Astrocyte (in vitro differentiated cells and primary cell): ENCODE measurements at regions not wholly inside any gene's neighbourhood (a gene's known extent, or its start where the extent isn't known, plus 50 kb on each side); places are given as distances from the start of the nearest gene placed in this dataset.

Source experiments
- EZH2 ChIP-seq: IDR thresholded peaks from 2 replicates; pipeline ENCODE4 v1.6.1; 2012; ENCODE audit warnings: mild to moderate bottlenecking, low read length, inconsistent platforms; ENCODE audit not compliant: insufficient read depth
- TF ChIP-seq, protein P1 (sequence below): IDR thresholded peaks from 2 replicates; pipeline ENCODE4 v1.5.1; 2011; ENCODE audit warnings: low read depth, mild to moderate bottlenecking, inconsistent platforms, low read length, moderate library complexity; ENCODE audit not compliant: insufficient read depth

DNA sequence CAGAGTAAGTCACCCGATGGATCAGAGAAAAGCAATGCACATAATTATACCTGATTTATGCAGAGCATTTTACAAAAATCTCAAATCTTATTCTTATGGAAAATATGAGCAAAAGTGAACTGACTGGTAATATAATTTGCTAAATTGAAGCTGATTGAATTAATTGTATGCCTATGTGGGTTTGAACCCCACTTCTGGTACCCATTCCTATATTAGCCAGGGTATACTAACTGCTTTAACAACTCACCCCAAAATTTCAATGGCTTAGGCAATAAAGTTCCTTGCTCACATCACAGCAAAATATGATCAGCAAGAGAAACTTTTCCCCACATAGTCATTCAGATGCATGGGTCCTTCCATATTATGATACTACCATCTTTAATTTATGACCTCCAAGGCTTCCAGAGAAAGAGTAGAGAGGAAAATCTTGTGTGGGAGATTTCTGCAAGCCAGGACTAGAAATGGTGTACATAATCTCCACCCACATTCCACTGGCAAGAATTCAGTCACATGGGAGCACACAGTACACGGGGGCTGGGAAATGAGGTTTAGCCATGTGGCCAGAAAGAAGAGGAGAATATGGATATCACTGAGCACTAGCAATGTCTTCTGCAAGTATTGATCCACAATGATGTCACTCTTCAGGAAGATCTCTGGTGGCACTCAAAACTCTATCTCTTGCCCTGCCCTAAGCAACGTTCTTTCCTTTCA lies 640.7 kb downstream of the BCOR start:
- TF ChIP-seq, protein P1, sequence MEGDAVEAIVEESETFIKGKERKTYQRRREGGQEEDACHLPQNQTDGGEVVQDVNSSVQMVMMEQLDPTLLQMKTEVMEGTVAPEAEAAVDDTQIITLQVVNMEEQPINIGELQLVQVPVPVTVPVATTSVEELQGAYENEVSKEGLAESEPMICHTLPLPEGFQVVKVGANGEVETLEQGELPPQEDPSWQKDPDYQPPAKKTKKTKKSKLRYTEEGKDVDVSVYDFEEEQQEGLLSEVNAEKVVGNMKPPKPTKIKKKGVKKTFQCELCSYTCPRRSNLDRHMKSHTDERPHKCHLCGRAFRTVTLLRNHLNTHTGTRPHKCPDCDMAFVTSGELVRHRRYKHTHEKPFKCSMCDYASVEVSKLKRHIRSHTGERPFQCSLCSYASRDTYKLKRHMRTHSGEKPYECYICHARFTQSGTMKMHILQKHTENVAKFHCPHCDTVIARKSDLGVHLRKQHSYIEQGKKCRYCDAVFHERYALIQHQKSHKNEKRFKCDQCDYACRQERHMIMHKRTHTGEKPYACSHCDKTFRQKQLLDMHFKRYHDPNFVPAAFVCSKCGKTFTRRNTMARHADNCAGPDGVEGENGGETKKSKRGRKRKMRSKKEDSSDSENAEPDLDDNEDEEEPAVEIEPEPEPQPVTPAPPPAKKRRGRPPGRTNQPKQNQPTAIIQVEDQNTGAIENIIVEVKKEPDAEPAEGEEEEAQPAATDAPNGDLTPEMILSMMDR = no peak
- no peak for TF ChIP-seq EZH2
